ENCODE measurements at regions not wholly inside any gene's neighbourhood (a gene's known extent, or its start where the extent isn't known, plus 50 kb on each side); places are given as distances from the start of the nearest gene placed in this dataset.
A peak's percentile ranks its signal among the peaks of the same experiment; 100 is the strongest.

DNA sequence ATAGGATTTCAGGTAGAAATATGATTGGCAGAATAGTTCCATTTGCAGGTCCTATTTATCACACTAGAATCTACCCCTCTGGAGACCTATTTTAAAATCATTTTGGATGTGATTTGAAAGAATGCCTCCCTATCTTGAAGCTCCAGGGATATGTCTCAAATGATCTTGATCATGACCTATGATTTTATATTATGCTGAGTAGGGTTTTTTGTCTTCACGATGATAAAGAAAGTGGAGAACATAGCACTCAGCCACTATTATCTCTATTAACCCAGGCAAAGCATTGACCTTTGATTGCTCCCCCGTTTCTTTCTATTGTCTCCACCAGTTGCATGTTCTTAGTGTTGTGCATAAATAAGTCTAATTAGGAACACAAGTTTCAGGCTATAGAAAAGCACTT, 307.9 kb downstream of the BLID start:
- H2BK5ac ChIP-seq (ENCODE audit: insufficient read length, low read length): no peak overlapping the region
- no peak overlapping the region for H2BK15ac ChIP-seq (ENCODE audit: low read depth, low read length)
- no peak overlapping the region for H4K5ac ChIP-seq (ENCODE audit: insufficient read length, low read depth, low read length)
- no peaks in the 10 kb centered on the region for H3K23me2 ChIP-seq (ENCODE audit: insufficient read length, low read depth, low read length, poor library complexity, severe bottlenecking)
- no peak overlapping the region for H3K56ac ChIP-seq (ENCODE audit: insufficient read length, low read depth, low read length)
- no peak overlapping the region for H2BK120ac ChIP-seq (ENCODE audit: low read depth, low read length, poor library complexity, severe bottlenecking)
- H2AK5ac ChIP-seq (ENCODE audit: insufficient read length, low read length): no peak overlapping the region
- no CpG with 5 or more reads among the region's 2 CpGs for WGBS (ENCODE audit: extremely low coverage, insufficient read length, low lambda C conversion rate)
- no peak overlapping the region for H4K91ac ChIP-seq (ENCODE audit: insufficient read length, low read depth, low read length)
- H3K9me3 ChIP-seq (ENCODE audit: control insufficient read depth, low read depth, low read length): no peaks in the 10 kb centered on the region
- Mint-ChIP-seq H3K27ac (peak overlapping the region in 1 of 3 experiments; percentile 83; a peak in 2 of 7 replicates), H3K4me1 (peaks cover 21 to 31% of the 10 kb centered on the region in 2 experiments), H3K4me3 (no peak overlapping the region), H3K27me3 (ENCODE audit: low read depth) (no peaks in the 10 kb centered on the region), H3K9me3 (peaks cover 17 to 18% of the 10 kb centered on the region in 2 experiments), H3K36me3 (ENCODE audit: insufficient read depth in 1 of 3, low read depth in 3 of 3) (peaks cover 12 to 20% (median 16%) of the 10 kb centered on the region in 3 experiments)
- no peaks in the 10 kb centered on the region for H4K20me1 ChIP-seq (ENCODE audit: control insufficient read depth, insufficient read depth, insufficient read length)
- H3K23ac ChIP-seq (ENCODE audit: insufficient read length, low read depth, low read length): no peak overlapping the region
- H2BK12ac ChIP-seq (ENCODE audit: insufficient read length, low read depth, low read length): no peak overlapping the region
- no peak overlapping the region for H3K14ac ChIP-seq (ENCODE audit: insufficient read depth, low read length)
- H3T11ph ChIP-seq (ENCODE audit: low read length): no peak overlapping the region
- H3K9ac ChIP-seq (ENCODE audit: extremely low read depth, insufficient read length, low read length): no peak overlapping the region
- no peak overlapping the region for H2BK20ac ChIP-seq (ENCODE audit: low read depth, low read length, poor library complexity, severe bottlenecking)
- no peak overlapping the region for H4K8ac ChIP-seq (replicated peaks; ENCODE audit: insufficient read length, low read depth, low read length)
- no peak overlapping the region for H3K4me2 ChIP-seq (ENCODE audit: insufficient read depth, insufficient read length, low read length)
- no peak overlapping the region for H3K4ac ChIP-seq (ENCODE audit: low read depth, low read length)
- no peaks in the 10 kb centered on the region for H3K4me1 ChIP-seq (ENCODE audit: insufficient read depth, low read length)
- no peak for DNase-seq
- H3K27ac ChIP-seq (ENCODE audit: insufficient read length, low read depth, low read length): no peak overlapping the region
- H3K79me2 ChIP-seq (ENCODE audit: insufficient read depth, low read length): no peaks in the 10 kb centered on the region
- H3K79me1 ChIP-seq (ENCODE audit: insufficient read depth, low read depth, low read length, poor library complexity, severe bottlenecking): no peaks in the 10 kb centered on the region
- H3K27me3 ChIP-seq (ENCODE audit: insufficient read depth, low read length): no peaks in the 10 kb centered on the region
- TF ChIP-seq, protein P1, sequence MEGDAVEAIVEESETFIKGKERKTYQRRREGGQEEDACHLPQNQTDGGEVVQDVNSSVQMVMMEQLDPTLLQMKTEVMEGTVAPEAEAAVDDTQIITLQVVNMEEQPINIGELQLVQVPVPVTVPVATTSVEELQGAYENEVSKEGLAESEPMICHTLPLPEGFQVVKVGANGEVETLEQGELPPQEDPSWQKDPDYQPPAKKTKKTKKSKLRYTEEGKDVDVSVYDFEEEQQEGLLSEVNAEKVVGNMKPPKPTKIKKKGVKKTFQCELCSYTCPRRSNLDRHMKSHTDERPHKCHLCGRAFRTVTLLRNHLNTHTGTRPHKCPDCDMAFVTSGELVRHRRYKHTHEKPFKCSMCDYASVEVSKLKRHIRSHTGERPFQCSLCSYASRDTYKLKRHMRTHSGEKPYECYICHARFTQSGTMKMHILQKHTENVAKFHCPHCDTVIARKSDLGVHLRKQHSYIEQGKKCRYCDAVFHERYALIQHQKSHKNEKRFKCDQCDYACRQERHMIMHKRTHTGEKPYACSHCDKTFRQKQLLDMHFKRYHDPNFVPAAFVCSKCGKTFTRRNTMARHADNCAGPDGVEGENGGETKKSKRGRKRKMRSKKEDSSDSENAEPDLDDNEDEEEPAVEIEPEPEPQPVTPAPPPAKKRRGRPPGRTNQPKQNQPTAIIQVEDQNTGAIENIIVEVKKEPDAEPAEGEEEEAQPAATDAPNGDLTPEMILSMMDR (conservative IDR thresholded peaks at IDR 0.05): no peak
- no peak overlapping the region for H2AFZ ChIP-seq (ENCODE audit: low read length)
- no peak overlapping the region for H3K18ac ChIP-seq (ENCODE audit: insufficient read length, low read depth, low read length)
